A549 (cell line): ENCODE measurements at regions not wholly inside any gene's neighbourhood (a gene's known extent, or its start where the extent isn't known, plus 50 kb on each side); places are given as distances from the start of the nearest gene placed in this dataset.
"Not testable (repeated sequence)": the region's sequence is repeated elsewhere in the genome, so short reads cannot be mapped to it uniquely, and the experiment has no call there.

Experiments
- ATOH8 ChIP-seq: fragments of 250-450 bp; sonication (Bioruptor Pico); IDR thresholded peaks from 2 replicates; pipeline ENCODE4 v1.5.0; 2020; ENCODE audit warnings: low read depth, mild to moderate bottlenecking, moderate library complexity
- CBX8 ChIP-seq: fragments of 200-600 bp; sonication (generic); IDR thresholded peaks from 2 replicates; pipeline ENCODE4 v1.6.1; 2016
- CEBPB ChIP-seq, 2 experiments: fragments of >200 bp in 1 of 2; sonication (Bioruptor Twin) in 1 of 2; formaldehyde crosslinking in 1 of 2; IDR thresholded peaks; 2 replicates each; pipeline ENCODE4 v1.6.1; 2012 to 2016
- CTCF ChIP-seq: fragments of >200 bp; sonication (Bioruptor Twin); formaldehyde crosslinking; IDR thresholded peaks from 3 replicates; pipeline ENCODE4 v1.5.1; 2016
- EP300 ChIP-seq, 2 experiments: fragments of >200 bp; sonication (Bioruptor Twin); formaldehyde crosslinking; IDR thresholded peaks; 2 replicates in 1 of 2; 3 replicates in 1 of 2; pipeline ENCODE4 v1.6.1; 2016 to 2017
- ESRRA ChIP-seq: fragments of 150-350 bp; IDR thresholded peaks from 2 replicates; pipeline ENCODE4 v1.6.1; 2014; ENCODE audit warnings: mild to moderate bottlenecking, low read length, borderline replicate concordance
- JUN ChIP-seq, 2 experiments: fragments of >200 bp; sonication (Bioruptor Twin); formaldehyde crosslinking; IDR thresholded peaks; 2 replicates in 1 of 2; 3 replicates in 1 of 2; pipeline ENCODE4 v1.6.1; 2016 to 2017
- KDM1A ChIP-seq: fragments of 200-600 bp; sonication (generic); IDR thresholded peaks from 2 replicates; pipeline ENCODE4 v1.6.1; 2016; ENCODE audit warnings: low read depth, mild to moderate bottlenecking
- NR3C1 ChIP-seq: fragments of >200 bp; sonication (Bioruptor Twin); formaldehyde crosslinking; IDR thresholded peaks from 3 replicates; pipeline ENCODE4 v1.6.1; 2017
- POLR2A ChIP-seq: IDR thresholded peaks from 2 replicates; pipeline ENCODE4 v1.6.1; 2012; ENCODE audit warnings: mild to moderate bottlenecking, low read length
- POLR2AphosphoS2 ChIP-seq: conservative IDR thresholded peaks from 2 replicates; pipeline ENCODE4 v1.6.1; 2012; ENCODE audit warnings: low read length, improper control_type of control experiment, inconsistent platforms
- RARB ChIP-seq: fragments of 250-450 bp; sonication (Bioruptor Pico); IDR thresholded peaks from 2 replicates; pipeline ENCODE4 v1.8.0; 2021; ENCODE audit warnings: mild to moderate bottlenecking, moderate library complexity
- RCOR1 ChIP-seq: fragments of 150-350 bp; IDR thresholded peaks from 2 replicates; pipeline ENCODE4 v1.6.1; 2014; ENCODE audit warnings: antibody characterized with exemption, low read length, low read depth

GRCh38 chr9:2394087-2394741, 227.4 kb upstream of the VLDLR start:
- TF ChIP-seq CTCF; ATOH8 (CRISPR knock-in tag); JUN (IDR thresholded peaks at IDR 0.05); RCOR1; CEBPB (IDR thresholded peaks at IDR 0.05); POLR2A; NR3C1; POLR2AphosphoS2; CBX8; ESRRA; KDM1A; EP300 (IDR thresholded peaks at IDR 0.05); RARB (CRISPR knock-in tag): not testable (repeated sequence)
